Liver (tissue), 8 donors: ENCODE measurements at regions not wholly inside any gene's neighbourhood (a gene's known extent, or its start where the extent isn't known, plus 50 kb on each side); places are given as distances from the start of the nearest gene placed in this dataset.

Experiments
- DNase-seq: peaks from one replicate; pipeline ENCODE4 v3.0.0-alpha.2; 2017; ENCODE audit warnings: low spot score
- H3K27ac ChIP-seq, 2 donors: one replicate each; pipeline ENCODE4 v1.7.0; 2013; ENCODE audit warnings: inconsistent platforms in 2 of 2, low read length in 2 of 2, control low read depth in 1 of 2, low read depth in 1 of 2, mild to moderate bottlenecking in 1 of 2
- H3K27me3 ChIP-seq, 4 donors: one replicate each; pipeline versions ENCODE4 v1.6.1 to v1.7.0; 2013; ENCODE audit warnings: low read length in 3 of 4, inconsistent platforms in 1 of 4, mild to moderate bottlenecking in 1 of 4, moderate library complexity in 1 of 4; ENCODE audit not compliant: control insufficient read depth in 4 of 4, insufficient read depth in 4 of 4
- H3K36me3 ChIP-seq, 4 donors: one replicate each; pipeline versions ENCODE4 v1.6.1 to v1.7.0; 2013; ENCODE audit warnings: low read length in 3 of 4, mild to moderate bottlenecking in 3 of 4, low read depth in 1 of 4, moderate library complexity in 1 of 4; ENCODE audit not compliant: control insufficient read depth in 4 of 4, insufficient read depth in 3 of 4
- H3K4me1 ChIP-seq, 4 donors: one replicate each; pipeline versions ENCODE4 v1.6.1 to v1.7.0; 2013; ENCODE audit warnings: low read length in 3 of 4, mild to moderate bottlenecking in 3 of 4, moderate library complexity in 1 of 4; ENCODE audit not compliant: control insufficient read depth in 4 of 4, insufficient read depth in 4 of 4
- H3K4me3 ChIP-seq, 3 donors: one replicate each; pipeline versions ENCODE4 v1.6.1 to v1.7.0; 2013; ENCODE audit warnings: low read length in 3 of 3, control low read depth in 1 of 3, low read depth in 1 of 3, mild to moderate bottlenecking in 1 of 3
- H3K9ac ChIP-seq, 2 donors: one replicate each; pipeline ENCODE4 v1.7.0; 2013; ENCODE audit warnings: low read length in 2 of 2, mild to moderate bottlenecking in 2 of 2, moderate library complexity in 2 of 2, control low read depth in 1 of 2, low read depth in 1 of 2
- H3K9me3 ChIP-seq, 4 donors: one replicate each; pipeline versions ENCODE4 v1.6.1 to v1.7.0; 2013; ENCODE audit warnings: low read length in 3 of 4; ENCODE audit not compliant: control insufficient read depth in 4 of 4
- EGR1 ChIP-seq, 2 donors: IDR thresholded peaks; 2 replicates each; pipeline ENCODE4 v1.6.1; 2016 to 2018; ENCODE audit warnings: antibody characterized with exemption in 2 of 2, low read depth in 2 of 2
- FOXA1 ChIP-seq: IDR thresholded peaks from 2 replicates; pipeline ENCODE4 v1.6.1; 2016; ENCODE audit warnings: antibody characterized with exemption
- FOXA2 ChIP-seq: IDR thresholded peaks from 2 replicates; pipeline ENCODE4 v1.6.1; 2016; ENCODE audit warnings: antibody characterized with exemption
- GABPA ChIP-seq, 2 donors: IDR thresholded peaks in 1 of 2; conservative IDR thresholded peaks in 1 of 2; 2 replicates each; pipeline ENCODE4 v1.6.1; 2016; ENCODE audit warnings: antibody characterized with exemption in 2 of 2, mild to moderate bottlenecking in 1 of 2, moderate library complexity in 1 of 2
- HNF4A ChIP-seq, 2 donors: conservative IDR thresholded peaks; 2 replicates each; pipeline ENCODE4 v1.6.1; 2016; ENCODE audit warnings: antibody characterized with exemption in 2 of 2, mild to moderate bottlenecking in 2 of 2
- HNF4G ChIP-seq: IDR thresholded peaks from 2 replicates; pipeline ENCODE4 v1.6.1; 2016; ENCODE audit warnings: antibody characterized with exemption
- JUND ChIP-seq, 2 donors: IDR thresholded peaks; 2 replicates each; pipeline ENCODE4 v1.6.1; 2016; ENCODE audit warnings: antibody characterized with exemption in 2 of 2
- NR2F2 ChIP-seq: IDR thresholded peaks from 2 replicates; pipeline ENCODE4 v1.6.1; 2016; ENCODE audit warnings: antibody characterized with exemption
- RAD21 ChIP-seq, 2 donors: IDR thresholded peaks; 2 replicates each; pipeline ENCODE4 v1.6.1; 2016; ENCODE audit warnings: antibody characterized with exemption in 2 of 2, mild to moderate bottlenecking in 2 of 2
- RXRA ChIP-seq, 2 donors: IDR thresholded peaks; 2 replicates each; pipeline ENCODE4 v1.6.1; 2017 to 2018; ENCODE audit warnings: antibody characterized with exemption in 2 of 2, mild to moderate bottlenecking in 1 of 2
- SP1 ChIP-seq: IDR thresholded peaks from 2 replicates; pipeline ENCODE4 v1.6.1; 2018; ENCODE audit warnings: antibody characterized with exemption, mild to moderate bottlenecking
- TAF1 ChIP-seq: conservative IDR thresholded peaks from 2 replicates; pipeline ENCODE4 v1.6.1; 2016; ENCODE audit warnings: antibody characterized with exemption, mild to moderate bottlenecking
- YY1 ChIP-seq: IDR thresholded peaks from 2 replicates; pipeline ENCODE4 v1.6.1; 2016; ENCODE audit warnings: antibody characterized with exemption, mild to moderate bottlenecking
- WGBS: extraction: QIAGEN DNeasy Blood & Tissue Kit; methylation state at CpG from one replicate; pipeline ENCODE4 v1.1.7; 2013; 5-methylcytosine and 5-hydroxymethylcytosine counted together
- TF ChIP-seq, protein P1 (sequence below): IDR thresholded peaks from 2 replicates; pipeline ENCODE4 v1.6.1; 2016; ENCODE audit warnings: antibody characterized with exemption, mild to moderate bottlenecking
- TF ChIP-seq, protein P2 (sequence below): IDR thresholded peaks from 2 replicates; pipeline ENCODE4 v1.6.1; 2016; ENCODE audit warnings: antibody characterized with exemption
- TF ChIP-seq, protein P3 (sequence below): IDR thresholded peaks from 2 replicates; pipeline ENCODE4 v1.6.1; 2016; ENCODE audit warnings: antibody characterized with exemption
- TF ChIP-seq, protein P4 (sequence below): IDR thresholded peaks from 2 replicates; pipeline ENCODE4 v1.6.1; 2016; ENCODE audit warnings: antibody characterized with exemption
- TF ChIP-seq, protein P5 (sequence below): fragments of 150-350 bp; IDR thresholded peaks from 2 replicates; pipeline ENCODE4 v1.5.1; 2017; ENCODE audit warnings: improper control_type of control experiment, low read depth, low read length; ENCODE audit not compliant: missing input control
- donor health status: healthy.
- donor health status: healthy.
- donor health status: healthy.
- donor health status: healthy.
- donor health status: healthy.

DNA sequence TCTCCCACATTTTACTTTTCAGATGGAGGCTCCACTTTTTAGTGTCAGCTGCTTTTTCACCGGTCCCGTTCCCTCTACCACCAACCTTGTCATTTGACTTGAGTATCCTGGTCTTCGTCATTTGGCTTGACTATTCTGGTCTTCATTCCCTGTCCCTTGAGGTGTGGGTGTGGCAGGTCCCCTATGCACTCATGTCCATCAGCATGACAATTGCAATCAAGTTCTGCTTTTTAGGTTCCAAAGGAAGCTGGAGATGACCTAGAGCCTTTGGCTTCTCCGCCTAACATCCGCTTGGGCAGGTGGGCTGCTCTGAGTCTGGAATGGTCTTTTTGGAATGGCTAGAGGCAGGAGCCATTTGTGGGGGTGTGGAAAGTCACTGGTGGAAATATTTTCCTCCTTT, 99.8 kb upstream of the MLN start:
- H3K36me3 ChIP-seq, result no peaks in the 10 kb centered on the region
- no peaks in the 10 kb centered on the region for H3K27me3 ChIP-seq
- H3K9me3 ChIP-seq, result no peaks in the 10 kb centered on the region
- no peak overlapping the region for H3K9ac ChIP-seq
- WGBS, result 95% methylated on average over 5 of the region's 5 CpGs
- DNase-seq, result no peak
- H3K4me1 ChIP-seq, result peaks cover 13 to 46% (median 38%) of the 10 kb centered on the region in 4 donors
- TF ChIP-seq JUND (IDR thresholded peaks at IDR 0.05) (no peak), GABPA (IDR thresholded peaks at IDR 0.05 in 1 of 2, conservative IDR thresholded peaks at IDR 0.05 in 1 of 2) (no peak), RXRA (IDR thresholded peaks at IDR 0.05) (no peak), FOXA2 (no peak), HNF4A (conservative IDR thresholded peaks at IDR 0.05) (no peak), EGR1 (IDR thresholded peaks at IDR 0.05; ENCODE audit: low read depth in 2 of 2) (no peak), YY1 (no peak), SP1 (no peak), RAD21 (IDR thresholded peaks at IDR 0.05) (no peak), HNF4G (no peak), TAF1 (no peak), FOXA1 (no peak), NR2F2 (no peak)
- TF ChIP-seq, protein P1, sequence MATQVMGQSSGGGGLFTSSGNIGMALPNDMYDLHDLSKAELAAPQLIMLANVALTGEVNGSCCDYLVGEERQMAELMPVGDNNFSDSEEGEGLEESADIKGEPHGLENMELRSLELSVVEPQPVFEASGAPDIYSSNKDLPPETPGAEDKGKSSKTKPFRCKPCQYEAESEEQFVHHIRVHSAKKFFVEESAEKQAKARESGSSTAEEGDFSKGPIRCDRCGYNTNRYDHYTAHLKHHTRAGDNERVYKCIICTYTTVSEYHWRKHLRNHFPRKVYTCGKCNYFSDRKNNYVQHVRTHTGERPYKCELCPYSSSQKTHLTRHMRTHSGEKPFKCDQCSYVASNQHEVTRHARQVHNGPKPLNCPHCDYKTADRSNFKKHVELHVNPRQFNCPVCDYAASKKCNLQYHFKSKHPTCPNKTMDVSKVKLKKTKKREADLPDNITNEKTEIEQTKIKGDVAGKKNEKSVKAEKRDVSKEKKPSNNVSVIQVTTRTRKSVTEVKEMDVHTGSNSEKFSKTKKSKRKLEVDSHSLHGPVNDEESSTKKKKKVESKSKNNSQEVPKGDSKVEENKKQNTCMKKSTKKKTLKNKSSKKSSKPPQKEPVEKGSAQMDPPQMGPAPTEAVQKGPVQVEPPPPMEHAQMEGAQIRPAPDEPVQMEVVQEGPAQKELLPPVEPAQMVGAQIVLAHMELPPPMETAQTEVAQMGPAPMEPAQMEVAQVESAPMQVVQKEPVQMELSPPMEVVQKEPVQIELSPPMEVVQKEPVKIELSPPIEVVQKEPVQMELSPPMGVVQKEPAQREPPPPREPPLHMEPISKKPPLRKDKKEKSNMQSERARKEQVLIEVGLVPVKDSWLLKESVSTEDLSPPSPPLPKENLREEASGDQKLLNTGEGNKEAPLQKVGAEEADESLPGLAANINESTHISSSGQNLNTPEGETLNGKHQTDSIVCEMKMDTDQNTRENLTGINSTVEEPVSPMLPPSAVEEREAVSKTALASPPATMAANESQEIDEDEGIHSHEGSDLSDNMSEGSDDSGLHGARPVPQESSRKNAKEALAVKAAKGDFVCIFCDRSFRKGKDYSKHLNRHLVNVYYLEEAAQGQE, result no peak
- TF ChIP-seq, protein P2, sequence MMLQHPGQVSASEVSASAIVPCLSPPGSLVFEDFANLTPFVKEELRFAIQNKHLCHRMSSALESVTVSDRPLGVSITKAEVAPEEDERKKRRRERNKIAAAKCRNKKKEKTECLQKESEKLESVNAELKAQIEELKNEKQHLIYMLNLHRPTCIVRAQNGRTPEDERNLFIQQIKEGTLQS, result no peak
- TF ChIP-seq, protein P3, sequence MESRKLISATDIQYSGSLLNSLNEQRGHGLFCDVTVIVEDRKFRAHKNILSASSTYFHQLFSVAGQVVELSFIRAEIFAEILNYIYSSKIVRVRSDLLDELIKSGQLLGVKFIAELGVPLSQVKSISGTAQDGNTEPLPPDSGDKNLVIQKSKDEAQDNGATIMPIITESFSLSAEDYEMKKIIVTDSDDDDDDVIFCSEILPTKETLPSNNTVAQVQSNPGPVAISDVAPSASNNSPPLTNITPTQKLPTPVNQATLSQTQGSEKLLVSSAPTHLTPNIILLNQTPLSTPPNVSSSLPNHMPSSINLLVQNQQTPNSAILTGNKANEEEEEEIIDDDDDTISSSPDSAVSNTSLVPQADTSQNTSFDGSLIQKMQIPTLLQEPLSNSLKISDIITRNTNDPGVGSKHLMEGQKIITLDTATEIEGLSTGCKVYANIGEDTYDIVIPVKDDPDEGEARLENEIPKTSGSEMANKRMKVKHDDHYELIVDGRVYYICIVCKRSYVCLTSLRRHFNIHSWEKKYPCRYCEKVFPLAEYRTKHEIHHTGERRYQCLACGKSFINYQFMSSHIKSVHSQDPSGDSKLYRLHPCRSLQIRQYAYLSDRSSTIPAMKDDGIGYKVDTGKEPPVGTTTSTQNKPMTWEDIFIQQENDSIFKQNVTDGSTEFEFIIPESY, result no peak
- TF ChIP-seq, protein P4, sequence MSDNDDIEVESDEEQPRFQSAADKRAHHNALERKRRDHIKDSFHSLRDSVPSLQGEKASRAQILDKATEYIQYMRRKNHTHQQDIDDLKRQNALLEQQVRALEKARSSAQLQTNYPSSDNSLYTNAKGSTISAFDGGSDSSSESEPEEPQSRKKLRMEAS, result no peak
- TF ChIP-seq, protein P5, sequence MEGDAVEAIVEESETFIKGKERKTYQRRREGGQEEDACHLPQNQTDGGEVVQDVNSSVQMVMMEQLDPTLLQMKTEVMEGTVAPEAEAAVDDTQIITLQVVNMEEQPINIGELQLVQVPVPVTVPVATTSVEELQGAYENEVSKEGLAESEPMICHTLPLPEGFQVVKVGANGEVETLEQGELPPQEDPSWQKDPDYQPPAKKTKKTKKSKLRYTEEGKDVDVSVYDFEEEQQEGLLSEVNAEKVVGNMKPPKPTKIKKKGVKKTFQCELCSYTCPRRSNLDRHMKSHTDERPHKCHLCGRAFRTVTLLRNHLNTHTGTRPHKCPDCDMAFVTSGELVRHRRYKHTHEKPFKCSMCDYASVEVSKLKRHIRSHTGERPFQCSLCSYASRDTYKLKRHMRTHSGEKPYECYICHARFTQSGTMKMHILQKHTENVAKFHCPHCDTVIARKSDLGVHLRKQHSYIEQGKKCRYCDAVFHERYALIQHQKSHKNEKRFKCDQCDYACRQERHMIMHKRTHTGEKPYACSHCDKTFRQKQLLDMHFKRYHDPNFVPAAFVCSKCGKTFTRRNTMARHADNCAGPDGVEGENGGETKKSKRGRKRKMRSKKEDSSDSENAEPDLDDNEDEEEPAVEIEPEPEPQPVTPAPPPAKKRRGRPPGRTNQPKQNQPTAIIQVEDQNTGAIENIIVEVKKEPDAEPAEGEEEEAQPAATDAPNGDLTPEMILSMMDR, result no peak
- H3K27ac ChIP-seq, result no peak overlapping the region
- H3K4me3 ChIP-seq, result no peak overlapping the region
